Karpas-422 (cell line): ENCODE measurements at regions not wholly inside any gene's neighbourhood (a gene's known extent, or its start where the extent isn't known, plus 50 kb on each side); places are given as distances from the start of the nearest gene placed in this dataset.
"Not testable (repeated sequence)": the region's sequence is repeated elsewhere in the genome, so short reads cannot be mapped to it uniquely, and the experiment has no call there.

Source experiments
- DNase-seq: peaks from one replicate; pipeline ENCODE4 v3.0.0-alpha.2; 2015
- H2AFZ ChIP-seq: fragments of 200-600 bp; sonication (generic); 2 replicates; pipeline ENCODE4 v1.6.1; 2014; ENCODE audit warnings: antibody characterized with exemption, low read length, mixed read lengths
- H3K27ac ChIP-seq: fragments of 200-600 bp; sonication (generic); 2 replicates; pipeline ENCODE4 v1.5.1; 2014; ENCODE audit warnings: mild to moderate bottlenecking, low read length, moderate library complexity
- H3K27me3 ChIP-seq: fragments of 200-600 bp; sonication (generic); 2 replicates; pipeline ENCODE4 v1.6.1; 2014; ENCODE audit warnings: low read length, mixed read lengths
- H3K36me3 ChIP-seq: fragments of 200-600 bp; sonication (generic); 2 replicates; pipeline ENCODE4 v1.6.1; 2014; ENCODE audit warnings: low read length, mixed read lengths; ENCODE audit not compliant: insufficient read depth
- H3K4me1 ChIP-seq: fragments of 200-600 bp; sonication (generic); 2 replicates; pipeline ENCODE4 v1.6.1; 2014; ENCODE audit warnings: mild to moderate bottlenecking, low read length, mixed read lengths
- H3K4me2 ChIP-seq: fragments of 200-600 bp; sonication (generic); 2 replicates; pipeline ENCODE4 v1.6.1; 2014; ENCODE audit warnings: low read length, low read depth, mild to moderate bottlenecking; ENCODE audit not compliant: poor library complexity, severe bottlenecking
- H3K4me3 ChIP-seq: fragments of 200-600 bp; sonication (generic); 2 replicates; pipeline ENCODE4 v1.5.1; 2014; ENCODE audit warnings: mild to moderate bottlenecking, antibody characterized with exemption, low read length, mixed read lengths
- H3K79me2 ChIP-seq: fragments of 200-600 bp; sonication (generic); 2 replicates; pipeline ENCODE4 v1.6.1; 2014; ENCODE audit warnings: mild to moderate bottlenecking, low read length, mixed read lengths
- H3K9ac ChIP-seq: fragments of 200-600 bp; sonication (generic); 2 replicates; pipeline ENCODE4 v1.6.0; 2014; ENCODE audit warnings: low read length
- H3K9me2 ChIP-seq: fragments of 200-600 bp; sonication (generic), shearing (Covaris generic); replicated peaks from 2 replicates; pipeline ENCODE4 v1.6.0; 2014; ENCODE audit warnings: mild to moderate bottlenecking, low read length, moderate library complexity; ENCODE audit not compliant: insufficient read depth
- H3K9me3 ChIP-seq: fragments of 300-700, 200-600 bp; sonication (generic); 2 replicates; pipeline ENCODE4 v1.6.1; 2014; ENCODE audit warnings: low read length, mixed read lengths
- H4K20me1 ChIP-seq: fragments of 200-600 bp; sonication (generic); 2 replicates; pipeline ENCODE4 v1.6.1; 2014; ENCODE audit warnings: mild to moderate bottlenecking, antibody characterized with exemption, low read length, low read depth; ENCODE audit not compliant: insufficient read depth

DNA sequence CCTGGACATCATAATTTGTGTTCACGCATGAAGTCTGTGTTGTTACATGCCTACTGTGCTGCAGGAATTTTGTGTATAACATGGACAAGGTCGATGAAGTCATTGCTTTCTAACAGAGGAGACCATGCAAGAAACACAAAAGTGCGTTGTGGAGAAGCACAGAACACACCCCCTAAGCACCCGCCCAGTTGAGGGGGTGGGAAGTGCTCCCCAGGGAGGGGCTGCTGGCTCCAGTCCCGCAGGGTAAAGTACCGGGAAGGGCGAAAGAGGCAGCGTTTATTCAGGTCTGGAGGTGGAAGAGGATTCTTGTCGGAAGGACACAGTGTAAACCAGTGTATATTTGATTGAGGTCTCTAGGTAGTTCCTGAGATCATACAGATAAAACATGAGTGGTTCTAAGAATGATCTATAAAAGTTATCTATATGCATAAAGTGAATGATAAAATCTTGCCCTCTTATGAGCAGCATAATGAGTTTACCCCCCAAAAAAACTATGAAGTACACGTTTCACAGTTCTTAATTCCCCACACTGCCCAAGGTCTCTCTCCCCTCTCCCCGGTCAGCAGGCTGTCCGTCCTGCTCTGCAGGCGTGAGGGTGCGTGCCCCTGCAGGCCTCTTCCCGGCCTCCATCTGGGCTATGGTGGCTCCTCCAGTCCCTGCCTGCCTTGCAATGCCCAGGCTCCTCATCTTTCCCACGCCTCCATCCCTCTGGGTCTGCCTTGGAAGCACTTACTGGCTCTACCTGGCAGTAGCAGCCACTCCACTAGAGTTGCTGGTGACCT lies 159.7 kb downstream of the THBS2 start:
- no peaks in the 10 kb centered on the region for H3K36me3 ChIP-seq
- no peak overlapping the region for H3K4me2 ChIP-seq
- H3K9me3 ChIP-seq: no peaks in the 10 kb centered on the region; the same call in 1 of the 2 replicates
- H4K20me1 ChIP-seq: no peaks in the 10 kb centered on the region
- no peak overlapping the region for H3K27ac ChIP-seq
- no peaks in the 10 kb centered on the region for H3K79me2 ChIP-seq
- peaks cover 9% of the 10 kb centered on the region for H3K4me1 ChIP-seq
- no peak overlapping the region for H3K9ac ChIP-seq
- H2AFZ ChIP-seq: no peak overlapping the region
- no peaks in the 10 kb centered on the region for H3K9me2 ChIP-seq
- H3K27me3 ChIP-seq: 0 out of 2 replicates have a peak, but pooled peaks cover 3% of the 10 kb centered on the region
- H3K4me3 ChIP-seq: no peak overlapping the region
- no peak for DNase-seq

DNA sequence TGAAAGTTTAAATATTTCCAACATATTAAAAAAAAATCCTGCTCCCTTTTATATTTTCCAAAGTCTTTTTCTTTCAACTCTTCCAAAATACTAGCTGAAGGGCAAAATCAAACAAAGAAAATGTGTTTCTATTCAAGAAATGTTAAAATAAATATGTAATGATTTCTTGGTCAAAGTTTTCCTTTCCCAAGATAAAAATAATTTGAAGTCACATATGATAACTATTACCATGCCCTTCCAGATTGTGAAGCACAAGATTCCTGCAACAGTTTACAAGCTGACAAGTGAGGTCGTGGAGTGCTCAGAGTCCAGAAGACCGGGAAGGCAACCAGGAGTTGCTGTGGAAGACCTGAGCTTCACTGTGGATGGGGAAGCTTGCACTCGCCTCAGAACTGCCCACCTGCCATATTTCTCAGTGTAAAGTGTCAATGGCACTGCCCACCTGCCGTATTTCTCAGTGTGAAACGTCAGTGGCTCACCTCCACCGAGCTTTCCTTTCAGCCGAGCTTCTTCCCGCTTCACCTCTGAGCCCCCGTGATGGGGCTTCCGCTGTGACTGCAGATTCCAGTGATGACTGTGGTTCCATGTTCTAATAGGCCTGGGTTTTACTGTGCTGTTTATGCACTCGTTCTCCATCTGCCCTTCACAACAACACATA lies 160.5 kb downstream of the THBS2 start:
- no peak overlapping the region for H3K27ac ChIP-seq
- H3K4me2 ChIP-seq: no peak overlapping the region
- no peak overlapping the region for H2AFZ ChIP-seq
- 0 out of 2 replicates have a peak, but pooled peaks cover 3% of the 10 kb centered on the region for H3K27me3 ChIP-seq
- peaks cover 9% of the 10 kb centered on the region for H3K4me1 ChIP-seq
- H3K9me2 ChIP-seq: no peaks in the 10 kb centered on the region
- no peaks in the 10 kb centered on the region for H4K20me1 ChIP-seq
- H3K4me3 ChIP-seq: no peak overlapping the region
- H3K36me3 ChIP-seq: no peaks in the 10 kb centered on the region
- H3K9me3 ChIP-seq: no peaks in the 10 kb centered on the region; the same call in 1 of the 2 replicates
- no peaks in the 10 kb centered on the region for H3K79me2 ChIP-seq
- no peak overlapping the region for H3K9ac ChIP-seq
- DNase-seq: no peak

DNA sequence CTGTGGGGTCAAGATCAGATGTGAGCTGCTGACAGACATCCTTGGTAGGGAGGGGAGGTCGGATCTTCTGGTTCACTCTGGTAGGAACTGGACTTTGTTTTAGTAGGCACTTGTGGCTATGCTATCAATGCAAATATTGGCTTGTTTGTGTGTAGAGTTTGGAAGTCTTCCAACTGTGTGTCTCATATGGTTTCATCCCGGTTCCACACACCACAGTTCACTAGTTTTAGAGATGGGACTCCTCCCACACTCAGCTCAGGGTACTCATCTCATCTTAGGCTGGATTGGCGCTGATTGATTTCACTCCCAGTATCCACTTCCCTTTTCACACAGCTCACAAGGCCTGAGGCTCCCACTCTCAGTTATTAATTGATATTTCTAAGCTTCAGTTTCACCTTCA lies 161.3 kb downstream of the THBS2 start:
- no peaks in the 10 kb centered on the region for H3K79me2 ChIP-seq
- H3K4me2 ChIP-seq: no peak overlapping the region
- 0 out of 2 replicates have a peak, but pooled peaks cover 3% of the 10 kb centered on the region for H3K27me3 ChIP-seq
- no peak overlapping the region for H2AFZ ChIP-seq
- no peak overlapping the region for H3K4me3 ChIP-seq
- H3K27ac ChIP-seq: no peak overlapping the region
- H3K4me1 ChIP-seq: peaks cover 9% of the 10 kb centered on the region
- no peaks in the 10 kb centered on the region for H4K20me1 ChIP-seq
- no peak overlapping the region for H3K9ac ChIP-seq
- DNase-seq: no peak
- H3K36me3 ChIP-seq: no peaks in the 10 kb centered on the region
- no peaks in the 10 kb centered on the region; the same call in 1 of the 2 replicates for H3K9me3 ChIP-seq
- no peaks in the 10 kb centered on the region for H3K9me2 ChIP-seq

DNA sequence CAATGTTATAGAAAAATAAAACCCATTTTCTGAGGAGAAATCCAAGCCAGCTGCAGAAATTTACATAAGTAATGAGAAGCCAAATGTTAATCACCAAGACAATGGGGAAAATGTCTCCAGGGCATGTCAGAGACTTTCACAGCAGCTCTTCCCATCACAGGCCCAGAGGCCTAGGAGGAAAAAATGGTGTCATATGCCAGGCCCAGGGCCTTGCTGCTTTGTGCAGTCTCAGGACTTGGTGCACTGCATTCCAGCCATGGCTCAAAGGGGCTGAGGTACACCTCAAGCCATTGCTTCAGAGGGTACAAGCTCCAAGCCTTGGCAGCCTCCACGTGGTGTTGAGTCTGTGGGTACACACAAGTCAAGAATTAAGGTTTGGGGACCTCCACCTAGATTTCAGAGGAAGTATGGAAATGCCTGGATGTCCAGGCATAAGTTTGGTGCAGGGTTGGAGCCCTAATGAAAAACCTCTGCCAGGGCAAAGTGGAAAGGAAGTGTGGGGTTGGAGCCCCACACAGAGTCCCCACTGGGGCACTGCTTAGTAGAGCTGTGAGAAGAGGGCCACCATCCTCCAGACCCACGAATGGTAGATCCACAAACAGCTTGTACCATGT lies 163.0 kb downstream of the THBS2 start:
- H3K27me3 ChIP-seq, DNase-seq, H3K4me2 ChIP-seq, H3K4me1 ChIP-seq, H2AFZ ChIP-seq, H3K9me2 ChIP-seq, H3K4me3 ChIP-seq, H4K20me1 ChIP-seq, H3K79me2 ChIP-seq, H3K27ac ChIP-seq, H3K36me3 ChIP-seq, H3K9ac ChIP-seq, H3K9me3 ChIP-seq: not testable (repeated sequence)

DNA sequence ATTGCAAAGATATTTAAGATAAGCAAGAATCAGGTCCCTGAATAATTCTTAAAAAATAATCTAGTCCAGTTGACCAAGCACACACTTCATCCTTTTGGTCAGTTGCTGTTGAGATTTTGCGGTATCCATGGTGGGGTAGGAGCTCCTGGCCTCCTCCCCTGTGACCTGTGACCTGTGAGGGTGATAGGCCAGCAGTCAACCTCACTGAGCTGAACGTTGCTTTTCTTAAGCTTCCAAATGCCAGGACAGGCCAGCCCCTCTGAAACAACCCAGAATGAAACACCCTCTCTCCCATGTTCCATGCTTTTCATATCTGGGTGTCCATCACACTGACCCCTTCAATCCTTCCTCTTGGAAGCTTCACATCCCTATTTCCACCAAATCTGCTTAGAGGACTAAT lies 164.9 kb downstream of the THBS2 start:
- H3K27ac ChIP-seq: no peak overlapping the region
- H3K9me3 ChIP-seq: no peaks in the 10 kb centered on the region; the same call in 1 of the 2 replicates
- H3K9ac ChIP-seq: no peak overlapping the region
- no peaks in the 10 kb centered on the region for H3K79me2 ChIP-seq
- H3K4me1 ChIP-seq: no peaks in the 10 kb centered on the region
- no peaks in the 10 kb centered on the region for H3K36me3 ChIP-seq
- 0 out of 2 replicates have a peak, but pooled peaks cover 3% of the 10 kb centered on the region for H3K27me3 ChIP-seq
- no peaks in the 10 kb centered on the region for H3K9me2 ChIP-seq
- H3K4me3 ChIP-seq: no peak overlapping the region
- no peak for DNase-seq
- H2AFZ ChIP-seq: no peak overlapping the region
- no peak overlapping the region for H3K4me2 ChIP-seq
- no peaks in the 10 kb centered on the region for H4K20me1 ChIP-seq

DNA sequence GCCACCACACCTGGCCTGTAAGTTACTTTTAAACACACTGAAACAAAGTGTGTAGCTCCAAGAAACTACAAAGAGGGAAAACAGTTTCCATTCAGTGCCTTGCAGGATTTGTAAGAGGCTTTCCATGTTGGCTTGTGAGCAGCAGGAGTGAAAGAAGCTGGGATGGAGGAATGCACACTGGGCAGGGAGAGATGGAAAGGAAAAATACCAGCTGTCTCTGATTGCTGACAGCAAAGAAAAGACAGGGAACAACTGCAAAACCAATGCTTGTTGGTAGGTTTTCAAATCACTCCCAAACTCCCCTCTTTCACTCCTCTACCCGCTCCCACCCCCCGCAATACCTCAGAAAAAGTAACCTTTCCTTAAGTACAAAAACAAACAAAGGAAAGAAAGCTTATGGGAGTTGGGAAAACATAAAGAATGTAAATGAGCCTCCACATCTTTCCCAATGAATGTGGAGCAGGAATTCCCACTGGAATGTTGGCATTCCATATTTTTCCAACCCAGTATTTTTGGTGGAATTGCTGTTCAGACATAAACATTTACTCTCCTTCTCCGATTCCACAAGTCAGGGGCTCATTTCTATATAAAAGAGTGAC lies 166.1 kb downstream of the THBS2 start:
- no peak overlapping the region for H3K9ac ChIP-seq
- H3K9me3 ChIP-seq: no peaks in the 10 kb centered on the region; the same call in 1 of the 2 replicates
- H3K36me3 ChIP-seq: no peaks in the 10 kb centered on the region

DNA sequence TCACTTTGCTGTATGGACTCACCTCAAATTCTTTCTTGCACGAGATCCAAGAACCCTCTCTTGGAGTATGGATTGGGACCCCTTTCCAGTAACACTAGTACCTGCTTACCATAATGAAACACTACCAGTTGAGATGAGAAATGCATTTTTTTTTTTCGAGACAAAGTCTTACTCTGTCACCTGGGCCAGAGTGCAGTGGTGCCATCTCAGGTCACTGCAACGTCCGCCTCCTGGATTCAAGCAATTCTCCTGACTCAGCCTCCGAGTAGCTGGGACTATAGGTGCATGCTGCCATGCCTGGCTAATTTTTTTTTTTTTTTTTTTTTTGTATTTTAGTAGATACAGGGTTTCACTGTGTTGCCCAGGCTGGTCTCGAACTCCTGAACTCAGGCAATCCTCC lies 167.0 kb downstream of the THBS2 start:
- not testable (repeated sequence) for H3K79me2 ChIP-seq, DNase-seq, H2AFZ ChIP-seq, H3K9ac ChIP-seq, H3K36me3 ChIP-seq, H3K27ac ChIP-seq, H3K9me3 ChIP-seq, H3K4me3 ChIP-seq, H4K20me1 ChIP-seq, H3K4me2 ChIP-seq, H3K27me3 ChIP-seq, H3K4me1 ChIP-seq, H3K9me2 ChIP-seq

More for the DNA sequence above, 166.1 kb downstream of the THBS2 start:
- Histone ChIP-seq H3K79me2 (no peaks in the 10 kb centered on the region), H3K4me2 (no peak overlapping the region), H3K4me1 (no peaks in the 10 kb centered on the region), H3K4me3 (no peak overlapping the region), H3K27ac (no peak overlapping the region), H4K20me1 (no peaks in the 10 kb centered on the region), H3K9me2 (no peaks in the 10 kb centered on the region), H2AFZ (no peak overlapping the region), H3K27me3 (0 out of 2 replicates have a peak, but pooled peaks cover 3% of the 10 kb centered on the region)
- no peak for DNase-seq

DNA sequence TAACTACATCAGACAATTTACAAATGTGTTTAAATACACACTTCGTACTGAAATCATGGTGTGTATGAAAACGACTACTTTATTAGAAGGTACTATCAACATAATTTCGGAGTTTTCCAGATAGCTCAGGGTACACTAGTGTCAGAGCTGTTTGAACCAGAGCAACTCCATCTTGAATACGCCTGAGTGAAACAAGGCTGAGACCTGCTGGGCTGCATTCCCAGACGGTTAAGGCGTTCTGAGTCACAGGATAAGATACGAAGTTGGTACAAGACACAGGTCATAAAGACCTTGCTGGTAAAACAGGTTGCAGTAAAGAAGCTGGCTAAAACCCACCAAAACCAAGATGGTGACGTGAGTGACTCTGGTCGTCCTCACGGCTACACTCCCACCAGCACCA lies 167.6 kb downstream of the THBS2 start:
- H3K79me2 ChIP-seq: no peaks in the 10 kb centered on the region
- no peak overlapping the region for H2AFZ ChIP-seq
- no peaks in the 10 kb centered on the region for H3K36me3 ChIP-seq
- no peak for DNase-seq
- no peak overlapping the region for H3K9ac ChIP-seq
- 0 out of 2 replicates have a peak, but pooled peaks cover 3% of the 10 kb centered on the region for H3K27me3 ChIP-seq
- no peaks in the 10 kb centered on the region; the same call in 1 of the 2 replicates for H3K9me3 ChIP-seq
- H4K20me1 ChIP-seq: no peaks in the 10 kb centered on the region
- H3K27ac ChIP-seq: no peak overlapping the region
- no peak overlapping the region for H3K4me3 ChIP-seq
- H3K4me1 ChIP-seq: no peaks in the 10 kb centered on the region
- H3K4me2 ChIP-seq: no peak overlapping the region
- H3K9me2 ChIP-seq: no peaks in the 10 kb centered on the region
